H7 (cell line): ENCODE measurements at regions not wholly inside any gene's neighbourhood (a gene's known extent, or its start where the extent isn't known, plus 50 kb on each side); places are given as distances from the start of the nearest gene placed in this dataset.

Source experiments
- DNase-seq: peaks from one replicate; pipeline ENCODE4 v3.0.0; 2012
- H3K27me3 ChIP-seq: 2 replicates; pipeline ENCODE4 v1.6.0; 2011; ENCODE audit warnings: mild to moderate bottlenecking, low read length; ENCODE audit not compliant: control insufficient read depth, insufficient read depth
- H3K36me3 ChIP-seq: replicated peaks from 2 replicates; pipeline ENCODE4 v1.5.1; 2011; ENCODE audit warnings: low read length; ENCODE audit not compliant: control insufficient read depth, insufficient read depth
- H3K4me3 ChIP-seq: 2 replicates; pipeline ENCODE4 v1.5.1; 2011; ENCODE audit warnings: low read depth, mild to moderate bottlenecking, control low read depth, low read length, moderate library complexity; ENCODE audit not compliant: insufficient read depth

GRCh38 chr5:118557251-118557661 lies 431.1 kb downstream of the DTWD2 start:
- DNase-seq, result no peak
- Histone ChIP-seq H3K4me3 (no peak overlapping the region), H3K36me3 (no peaks in the 10 kb centered on the region), H3K27me3 (no peaks in the 10 kb centered on the region)

- no peak overlapping the region for H3K4me3 ChIP-seq
- H3K27me3 ChIP-seq, result no peaks in the 10 kb centered on the region
- H3K36me3 ChIP-seq, result no peaks in the 10 kb centered on the region
- no peak for DNase-seq
Observed at GRCh38 chr5:118556792-118557191, 431.6 kb downstream of the DTWD2 start.

GRCh38 chr5:118555727-118556126 lies 432.6 kb downstream of the DTWD2 start:
- no peaks in the 10 kb centered on the region for H3K27me3 ChIP-seq
- DNase-seq, result no peak
- no peaks in the 10 kb centered on the region for H3K36me3 ChIP-seq
- no peak overlapping the region for H3K4me3 ChIP-seq

- DNase-seq, result no peak
- Histone ChIP-seq H3K27me3 (no peaks in the 10 kb centered on the region), H3K36me3 (no peaks in the 10 kb centered on the region), H3K4me3 (no peak overlapping the region)
Observed at GRCh38 chr5:118554981-118555380, 433.4 kb downstream of the DTWD2 start.

GRCh38 chr5:118554241-118554640 lies 434.1 kb downstream of the DTWD2 start:
- no peak for DNase-seq
- H3K36me3 ChIP-seq, result no peaks in the 10 kb centered on the region
- H3K4me3 ChIP-seq, result no peak overlapping the region
- H3K27me3 ChIP-seq, result no peaks in the 10 kb centered on the region

- Histone ChIP-seq H3K27me3 (no peaks in the 10 kb centered on the region), H3K36me3 (no peaks in the 10 kb centered on the region), H3K4me3 (no peak overlapping the region)
- no peak for DNase-seq
Observed at GRCh38 chr5:118553662-118554061, 434.7 kb downstream of the DTWD2 start.

- Histone ChIP-seq H3K36me3 (no peaks in the 10 kb centered on the region), H3K4me3 (no peak overlapping the region), H3K27me3 (no peaks in the 10 kb centered on the region)
- no peak for DNase-seq
Observed at GRCh38 chr5:118552731-118553360, 435.5 kb downstream of the DTWD2 start.

- H3K36me3 ChIP-seq, result no peaks in the 10 kb centered on the region
- no peak for DNase-seq
- no peak overlapping the region for H3K4me3 ChIP-seq
- H3K27me3 ChIP-seq, result no peaks in the 10 kb centered on the region
Observed at GRCh38 chr5:118552146-118552545, 436.2 kb downstream of the DTWD2 start.

- no peak for DNase-seq
- Histone ChIP-seq H3K27me3 (no peaks in the 10 kb centered on the region), H3K4me3 (no peak overlapping the region), H3K36me3 (no peaks in the 10 kb centered on the region)
Observed at GRCh38 chr5:118551716-118552115, 436.6 kb downstream of the DTWD2 start.

- H3K36me3 ChIP-seq, result no peaks in the 10 kb centered on the region
- H3K27me3 ChIP-seq, result no peaks in the 10 kb centered on the region
- DNase-seq, result no peak
- no peak overlapping the region for H3K4me3 ChIP-seq
Observed at GRCh38 chr5:118551031-118551430, 437.3 kb downstream of the DTWD2 start.

GRCh38 chr5:118548761-118549720 lies 439.3 kb downstream of the DTWD2 start:
- no peak for DNase-seq
- Histone ChIP-seq H3K27me3 (no peaks in the 10 kb centered on the region), H3K4me3 (no peak overlapping the region), H3K36me3 (no peaks in the 10 kb centered on the region)

GRCh38 chr5:118545470-118545869 lies 442.9 kb downstream of the DTWD2 start:
- H3K36me3 ChIP-seq, result no peaks in the 10 kb centered on the region
- DNase-seq, result no peak
- H3K4me3 ChIP-seq, result no peak overlapping the region
- H3K27me3 ChIP-seq, result no peaks in the 10 kb centered on the region

GRCh38 chr5:118544887-118545449 lies 443.4 kb downstream of the DTWD2 start:
- Histone ChIP-seq H3K36me3 (no peaks in the 10 kb centered on the region), H3K4me3 (no peak overlapping the region), H3K27me3 (no peaks in the 10 kb centered on the region)
- DNase-seq, result no peak

GRCh38 chr5:118533923-118534322 lies 454.4 kb downstream of the DTWD2 start:
- no peak overlapping the region for H3K4me3 ChIP-seq
- no peaks in the 10 kb centered on the region for H3K36me3 ChIP-seq
- H3K27me3 ChIP-seq, result no peaks in the 10 kb centered on the region
- no peak for DNase-seq

GRCh38 chr5:118533156-118533555 lies 455.2 kb downstream of the DTWD2 start:
- Histone ChIP-seq H3K4me3 (no peak overlapping the region), H3K27me3 (no peaks in the 10 kb centered on the region), H3K36me3 (no peaks in the 10 kb centered on the region)
- DNase-seq, result no peak
